GM19463 (cell line): ENCODE measurements at regions not wholly inside any gene's neighbourhood (a gene's known extent, or its start where the extent isn't known, plus 50 kb on each side); places are given as distances from the start of the nearest gene placed in this dataset.
A peak's percentile ranks its signal among the peaks of the same experiment; 100 is the strongest.

Experiments
- ATAC-seq: cut with Tn5 transposase; IDR thresholded peaks from one replicate; pipeline ENCODE4 v1.9.1; 2021; ENCODE audit warnings: mild to moderate bottlenecking, moderate library complexity; ENCODE audit not compliant: unreplicated experiment

DNA sequence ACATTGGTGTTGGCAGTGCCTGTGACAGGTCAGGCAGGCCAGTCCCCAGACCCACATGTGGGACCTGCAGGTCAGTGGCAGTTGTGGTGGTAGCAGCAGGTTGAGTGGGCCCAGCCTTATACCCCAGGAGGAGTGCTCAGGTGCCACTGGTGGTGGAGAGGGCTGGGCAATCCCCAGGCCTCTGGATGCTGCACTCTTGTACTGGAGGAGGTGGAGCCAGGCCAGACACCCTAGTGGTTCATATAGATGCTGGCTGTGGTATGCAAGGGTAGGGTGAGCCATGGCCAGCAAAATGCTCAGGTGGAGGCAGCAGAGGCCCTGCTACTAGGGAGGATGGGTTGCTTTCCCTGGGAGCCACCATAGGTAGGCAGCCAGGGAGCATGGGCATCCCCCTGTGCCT lies 190.4 kb upstream of the TMPO start:
- no peak for ATAC-seq

DNA sequence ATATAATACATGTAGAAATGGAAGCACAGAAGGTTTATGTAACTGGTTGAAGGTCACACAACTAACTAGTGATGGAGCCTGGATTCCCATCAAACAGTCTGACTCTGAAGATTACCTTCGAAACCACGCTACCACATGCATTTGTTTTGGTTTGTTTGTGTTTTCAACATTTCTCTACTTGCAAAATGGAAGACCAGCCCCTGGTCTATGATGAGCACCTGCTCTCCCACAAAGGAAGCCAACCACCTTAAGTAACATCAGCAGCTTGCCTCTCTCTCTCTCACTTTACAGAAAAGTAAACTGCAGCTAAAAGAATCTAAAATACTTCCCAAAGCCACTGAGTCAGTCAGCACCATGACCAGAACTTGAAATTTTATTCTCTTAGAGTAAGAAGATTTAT lies 186.9 kb upstream of the TMPO start:
- ATAC-seq, result no peak

DNA sequence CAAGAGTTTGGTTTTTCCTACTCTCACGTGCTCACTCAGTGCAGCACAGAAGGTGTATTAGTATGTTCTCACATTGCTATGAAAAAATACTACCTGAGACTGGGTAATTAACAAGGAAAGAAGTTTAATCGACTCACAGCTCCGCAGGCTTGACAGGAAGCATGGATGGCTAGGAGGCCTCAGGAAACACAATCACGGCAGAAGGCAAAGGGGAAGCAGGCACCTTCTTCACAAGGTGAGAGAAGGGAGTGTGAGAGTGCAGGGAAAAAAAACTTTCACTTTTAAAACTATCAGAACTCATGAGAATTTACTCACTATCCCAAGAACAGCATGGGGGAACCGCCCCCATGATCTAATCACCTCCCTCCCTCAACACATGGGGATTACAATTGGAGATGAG lies 185.8 kb upstream of the TMPO start:
- no peak for ATAC-seq

DNA sequence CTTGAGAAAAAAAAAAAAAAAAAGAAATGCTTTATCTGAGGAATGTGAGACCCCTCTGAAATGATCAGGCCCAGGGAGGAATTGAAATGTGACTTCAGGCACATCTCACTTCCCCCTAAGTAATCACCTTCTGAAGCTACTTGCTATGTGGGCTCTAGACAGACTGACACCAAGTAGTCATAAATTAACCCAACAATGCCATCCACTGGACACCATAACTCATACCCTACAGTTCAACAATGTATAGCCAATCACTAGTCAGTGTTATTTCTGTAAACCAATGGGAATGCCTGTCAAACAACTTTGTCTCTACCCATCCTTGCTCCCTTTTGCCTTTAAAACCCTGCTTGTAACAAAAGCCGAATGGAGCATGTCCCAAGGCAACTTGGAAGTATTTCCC lies 182.7 kb upstream of the TMPO start:
- ATAC-seq, result peak; percentile 82

DNA sequence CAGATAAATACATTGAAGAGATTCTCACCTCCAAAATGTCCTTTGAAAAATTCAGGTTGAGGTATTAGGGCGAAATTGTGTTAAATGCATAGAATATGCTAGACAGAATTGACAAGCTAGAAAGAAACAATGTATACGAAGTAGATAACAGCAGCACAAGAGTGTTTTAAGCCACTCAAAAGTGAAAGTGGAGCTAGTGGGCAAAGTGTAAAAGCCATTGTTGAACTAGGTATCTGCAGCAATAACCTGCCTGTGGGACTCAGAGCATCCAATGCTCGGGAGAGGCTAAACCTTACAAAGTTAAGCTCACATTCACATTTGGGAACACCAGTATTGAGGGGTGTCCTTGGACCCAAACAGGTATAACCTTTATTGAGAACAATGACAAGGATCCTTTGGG lies 180.6 kb upstream of the TMPO start:
- ATAC-seq, result no peak

DNA sequence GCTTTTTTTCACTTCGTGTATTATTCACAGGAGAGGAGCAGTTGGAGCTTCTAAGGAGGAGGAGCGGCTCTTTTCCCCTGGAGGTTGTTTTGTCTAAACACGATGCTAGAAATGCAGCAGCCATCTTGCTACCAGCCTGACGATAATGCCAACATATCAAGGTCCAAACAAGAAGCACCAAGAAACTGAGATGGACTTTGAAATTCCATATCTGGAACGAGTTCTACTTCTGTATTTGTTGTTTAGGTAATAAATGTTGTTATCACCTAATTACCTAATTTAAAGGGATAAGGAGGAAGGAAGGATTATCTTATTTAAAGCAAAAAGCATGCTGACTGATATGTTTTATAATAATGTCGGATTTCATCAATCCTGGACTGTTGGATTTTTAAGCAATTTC lies 174.4 kb upstream of the TMPO start:
- ATAC-seq, result no peak

DNA sequence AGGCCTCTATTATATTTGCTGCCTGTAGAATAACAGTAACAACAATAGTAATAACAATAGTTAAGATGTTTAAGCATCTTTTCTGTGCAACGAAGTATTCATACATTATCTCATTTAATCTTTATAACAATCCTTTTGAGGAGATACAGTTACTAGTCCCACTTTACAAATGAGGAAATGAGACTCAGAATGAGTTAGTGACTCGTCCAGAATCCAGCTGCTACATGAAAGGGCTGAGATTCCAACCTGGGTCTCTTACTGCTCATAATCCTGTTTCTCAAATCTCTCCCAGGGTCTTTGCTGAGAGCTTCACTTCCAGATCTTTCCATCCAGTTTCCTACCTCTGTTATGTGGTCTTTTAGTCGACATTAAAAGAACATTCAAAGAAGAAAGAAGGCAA lies 173.7 kb upstream of the TMPO start:
- no peak for ATAC-seq

DNA sequence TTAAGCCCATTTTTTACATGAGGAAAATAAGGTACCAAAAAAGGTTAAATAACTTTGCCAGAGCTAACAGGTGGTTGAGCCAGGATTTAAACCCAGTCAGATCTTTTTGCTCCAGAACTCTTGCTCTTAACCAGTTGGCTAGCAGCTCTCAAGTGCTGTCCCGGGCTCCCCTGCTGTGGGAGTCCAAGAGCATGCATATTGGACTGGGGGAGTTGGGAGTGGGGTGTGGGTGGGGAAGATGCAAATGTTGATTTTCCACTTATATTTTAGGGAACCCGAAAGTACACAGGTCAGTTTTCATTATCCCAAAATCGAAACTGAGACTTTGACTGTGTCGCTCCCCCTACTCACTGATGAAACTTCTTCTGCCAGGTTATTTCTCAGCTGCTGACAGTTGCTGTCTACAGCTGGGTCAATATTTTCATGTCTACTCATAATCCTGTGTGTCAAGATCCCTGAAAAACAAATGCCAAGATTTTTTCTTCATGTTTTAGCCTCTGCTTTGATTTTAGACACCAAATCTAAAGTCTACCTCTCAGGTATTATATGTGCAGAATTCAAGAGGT lies 172.3 kb upstream of the TMPO start:
- ATAC-seq, result peak; percentile 57

DNA sequence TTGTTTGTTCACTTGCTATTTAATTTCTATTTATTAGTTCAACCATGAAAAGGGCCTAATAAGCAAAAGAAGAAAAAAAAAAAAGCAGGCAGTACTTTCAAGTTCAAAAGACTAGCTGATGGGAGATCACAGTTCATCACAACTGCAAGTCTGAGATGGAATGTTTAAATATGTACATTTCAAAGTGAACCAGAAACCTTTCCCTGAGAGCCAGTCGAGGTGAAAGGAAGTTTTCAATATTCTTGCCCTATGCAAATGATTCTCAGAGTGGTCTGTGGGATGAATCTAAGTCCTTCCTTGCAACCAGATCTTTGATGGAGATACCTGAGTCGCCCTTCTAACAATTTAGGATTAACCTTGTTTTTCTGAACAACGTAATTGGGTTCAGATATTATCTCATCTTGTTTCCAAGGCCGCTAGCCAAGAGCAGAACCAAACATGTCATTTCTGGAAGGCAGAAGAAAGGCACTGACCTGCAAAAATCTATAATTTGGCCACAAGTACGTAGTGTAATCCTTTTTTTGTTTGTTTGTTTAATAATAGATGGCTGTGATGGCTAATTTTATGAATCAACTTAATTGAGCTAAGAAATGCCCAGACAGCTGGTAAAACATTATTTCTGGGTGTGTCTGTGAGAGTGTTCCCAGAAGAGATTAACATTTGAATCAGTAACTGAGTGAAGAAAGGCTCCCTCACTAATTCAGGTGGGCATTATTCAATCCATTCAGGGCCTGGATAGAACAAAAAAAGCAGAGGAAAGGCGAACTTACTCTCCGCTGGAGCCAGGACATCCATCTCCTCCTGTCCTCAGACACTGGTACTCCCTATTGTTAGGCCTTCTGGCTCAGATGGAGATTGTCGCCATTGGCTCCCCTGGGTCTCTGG lies 171.1 kb upstream of the TMPO start:
- ATAC-seq, result no peak

DNA sequence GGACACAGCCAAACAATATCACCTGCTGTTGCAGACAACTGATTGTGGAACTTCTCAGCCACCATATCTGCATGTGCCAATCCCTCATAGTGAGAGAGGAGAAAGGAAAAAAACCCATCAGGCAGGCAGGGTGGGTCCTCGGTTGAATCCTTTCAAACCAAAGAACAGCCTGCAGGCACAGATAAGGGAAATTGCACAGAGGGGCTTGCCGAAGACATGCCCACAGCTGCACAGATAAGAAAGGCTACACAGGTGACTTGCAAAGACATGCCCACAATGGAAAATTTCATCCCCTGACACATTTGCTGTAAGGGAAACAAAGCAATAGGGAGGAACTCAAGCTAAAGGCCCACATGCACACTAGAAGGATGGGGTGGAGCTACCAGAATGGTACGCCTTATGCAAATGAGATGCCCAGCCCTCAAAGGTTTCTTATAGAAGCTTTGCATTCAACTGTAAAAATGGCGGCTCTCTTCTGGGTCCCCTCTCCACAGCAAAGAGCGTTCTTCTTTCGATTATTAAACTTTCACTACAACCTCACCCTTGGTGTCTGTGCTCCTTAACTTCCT lies 170.0 kb upstream of the TMPO start:
- no peak for ATAC-seq

DNA sequence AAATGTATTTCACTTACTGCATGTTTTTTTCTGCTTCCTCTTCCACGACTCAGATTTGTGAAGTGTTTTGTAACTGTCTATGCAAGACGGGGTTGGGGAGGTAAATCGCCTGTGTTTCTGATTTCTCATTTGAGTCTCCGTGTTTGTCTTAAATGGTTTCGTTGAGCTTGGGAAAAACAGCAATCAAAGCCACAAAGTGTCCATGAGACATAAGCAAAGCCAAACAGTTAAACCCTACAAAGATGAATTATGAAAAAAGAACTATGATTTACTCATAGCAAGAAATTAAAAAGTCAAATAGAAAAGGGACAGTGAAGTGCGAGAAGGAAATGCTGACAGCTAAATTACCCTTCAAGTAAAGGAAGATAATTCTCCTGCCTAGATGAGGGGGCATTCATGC lies 164.3 kb upstream of the TMPO start:
- no peak for ATAC-seq

DNA sequence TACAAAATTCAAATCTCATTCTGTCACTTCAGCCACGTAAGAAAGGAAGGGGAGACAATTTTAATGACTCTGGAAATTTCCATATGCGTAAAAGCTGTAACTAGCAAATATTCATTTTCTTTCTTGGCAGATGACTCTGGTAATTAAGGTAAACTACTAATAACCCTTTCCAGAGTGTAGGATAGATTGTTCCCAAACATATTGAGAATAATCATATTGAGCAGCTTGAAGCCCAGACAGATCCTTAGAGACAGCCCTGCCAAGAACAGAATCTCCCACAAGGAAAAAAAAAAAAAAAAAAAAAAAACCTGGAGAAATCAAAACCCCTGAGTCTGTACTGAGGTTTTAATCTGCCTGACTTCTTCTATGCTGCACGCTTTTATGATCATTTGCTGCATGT lies 163.6 kb upstream of the TMPO start:
- ATAC-seq, result no peak

DNA sequence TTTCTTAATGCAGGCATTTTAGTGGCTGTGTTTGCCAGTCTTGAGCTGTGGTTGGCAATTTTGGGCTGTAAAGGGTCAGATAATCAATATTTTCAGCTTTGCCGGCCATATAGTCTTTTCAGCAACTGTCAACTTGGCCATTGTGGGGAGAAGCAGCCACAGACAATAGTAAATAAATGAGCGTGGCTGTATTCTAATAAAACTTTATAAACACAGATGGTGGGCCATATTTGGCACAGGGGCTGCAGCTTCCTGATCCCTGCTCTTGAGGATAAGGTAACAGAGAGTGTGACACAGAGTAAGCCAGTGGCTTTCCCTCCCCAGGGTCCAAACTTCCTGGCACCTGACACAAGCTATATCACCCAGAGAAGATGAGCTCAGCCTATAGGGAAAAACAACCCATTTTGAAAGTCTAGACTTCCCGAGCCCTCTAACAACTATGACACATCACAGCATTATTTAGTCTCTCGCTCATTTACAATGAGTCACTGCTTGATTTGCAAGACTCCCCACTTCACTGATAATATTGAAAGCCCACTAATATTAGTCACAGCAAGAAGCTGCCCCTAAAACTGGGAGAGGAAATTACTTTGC lies 163.1 kb upstream of the TMPO start:
- peak; percentile 70 for ATAC-seq

DNA sequence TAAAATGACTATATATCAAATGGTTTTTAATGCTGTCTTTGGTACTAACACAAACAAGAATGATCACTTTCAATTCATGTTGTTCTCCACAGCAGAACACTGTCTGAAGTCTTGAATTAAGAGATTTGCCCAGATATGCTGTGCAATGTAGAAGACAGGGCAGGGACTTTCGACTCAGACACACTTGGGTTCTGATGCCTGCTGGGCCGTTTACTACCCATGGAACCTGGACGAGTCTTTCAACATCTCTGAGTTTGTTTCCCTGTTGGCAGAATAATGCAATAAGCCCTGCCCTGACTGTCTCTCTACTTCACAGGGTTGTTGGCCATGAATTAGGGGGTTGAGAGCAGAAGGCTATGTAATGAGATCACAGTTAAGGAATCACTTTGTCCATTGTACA lies 162.6 kb upstream of the TMPO start:
- peak; percentile 21 for ATAC-seq

DNA sequence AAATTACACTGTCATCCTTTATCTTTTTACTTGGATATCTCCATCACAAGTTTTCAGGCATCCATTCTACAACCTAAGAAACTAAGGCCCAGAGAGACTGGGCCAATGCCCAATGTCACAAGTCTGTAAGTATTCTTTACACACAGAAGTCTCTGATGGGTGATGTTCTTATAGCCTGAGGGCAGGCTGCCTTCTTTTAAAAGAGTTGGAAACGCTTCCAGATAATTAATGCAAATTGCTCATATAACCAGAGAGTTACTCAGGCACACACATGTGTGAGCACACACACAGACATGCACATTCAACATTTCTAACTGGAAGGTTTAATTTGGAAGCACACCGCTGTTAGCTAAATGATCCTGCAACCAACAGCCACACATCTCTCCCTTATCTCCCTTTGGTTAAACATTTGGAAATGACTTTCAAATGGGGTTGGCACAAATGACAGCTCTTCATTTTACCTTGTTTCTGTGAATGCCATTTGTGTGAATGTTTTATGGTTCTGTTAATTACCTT lies 160.8 kb upstream of the TMPO start:
- no peak for ATAC-seq

DNA sequence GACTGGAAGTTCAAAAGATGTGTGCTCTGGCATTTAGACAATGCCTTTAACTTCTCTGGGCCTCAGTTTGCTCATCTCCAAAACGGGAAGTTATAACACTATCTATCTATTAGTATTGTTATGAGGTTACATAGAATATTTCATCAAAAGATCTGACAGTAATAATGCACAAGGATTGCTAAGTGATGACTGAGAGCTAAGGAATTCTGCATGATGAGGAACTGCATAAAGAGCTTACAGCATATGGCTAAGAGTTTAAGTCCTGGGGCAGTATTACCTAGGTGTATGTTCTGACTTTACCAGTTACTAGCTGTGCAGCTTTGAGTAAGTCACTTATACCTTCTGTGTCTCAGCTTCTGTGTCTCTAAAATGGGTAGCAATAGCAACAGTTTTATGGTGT lies 160.1 kb upstream of the TMPO start:
- no peak for ATAC-seq

DNA sequence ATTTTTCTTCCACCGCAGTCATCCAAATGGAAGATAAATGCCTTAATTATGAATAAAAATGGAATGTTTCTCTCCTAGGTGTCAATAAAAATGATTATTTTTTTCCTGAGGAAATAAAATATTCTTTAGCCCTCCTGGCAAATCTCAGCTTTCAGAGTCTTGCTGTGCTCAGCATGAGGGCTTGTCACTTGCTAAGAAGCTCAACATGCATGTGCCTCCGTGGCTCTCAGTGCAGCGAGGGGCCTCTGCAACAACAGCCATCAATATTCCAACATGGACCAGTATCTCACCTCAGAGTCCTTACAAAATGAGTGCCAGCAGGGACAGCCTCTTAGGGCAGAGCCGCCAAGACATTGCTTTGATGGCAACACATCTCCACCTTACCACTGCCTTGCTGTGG lies 159.5 kb upstream of the TMPO start:
- no peak for ATAC-seq

DNA sequence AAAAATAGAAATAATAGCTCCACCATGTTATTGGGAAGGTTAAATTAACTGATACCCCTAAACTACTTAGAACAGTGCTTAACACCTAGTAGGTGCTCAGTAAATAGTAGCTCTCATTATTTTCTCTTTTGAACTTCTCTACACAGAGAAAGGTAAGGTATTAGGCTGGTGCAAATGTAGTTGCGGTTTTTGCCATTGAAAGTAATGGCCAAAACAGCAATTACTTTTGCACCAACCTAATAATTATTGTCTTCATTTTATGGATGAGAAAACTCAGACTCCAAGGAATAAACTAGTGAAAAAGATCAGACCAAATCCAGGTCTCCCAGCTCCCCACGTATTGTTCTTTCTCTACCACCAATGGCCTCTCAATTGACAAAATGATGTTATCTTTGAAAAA lies 157.2 kb upstream of the TMPO start:
- ATAC-seq, result no peak

DNA sequence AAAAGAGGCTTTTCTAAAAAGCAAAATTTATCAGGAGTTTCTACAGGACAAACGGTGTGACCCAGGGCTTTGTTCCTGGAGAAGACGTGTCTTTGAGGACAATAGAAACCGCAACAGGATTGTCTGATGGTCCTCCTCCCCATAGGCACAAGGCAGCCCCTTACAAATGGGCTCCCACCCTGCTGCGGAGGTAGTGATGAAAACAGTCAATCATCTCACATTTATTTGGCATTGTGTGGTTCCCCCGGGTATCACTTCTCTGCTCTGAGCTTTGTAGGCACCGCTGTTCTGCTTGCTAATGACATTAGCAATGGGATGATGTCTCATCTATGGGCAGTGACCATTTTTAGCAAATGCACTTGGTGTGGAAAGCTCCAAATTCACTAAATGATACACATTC lies 155.5 kb upstream of the TMPO start:
- ATAC-seq, result no peak

DNA sequence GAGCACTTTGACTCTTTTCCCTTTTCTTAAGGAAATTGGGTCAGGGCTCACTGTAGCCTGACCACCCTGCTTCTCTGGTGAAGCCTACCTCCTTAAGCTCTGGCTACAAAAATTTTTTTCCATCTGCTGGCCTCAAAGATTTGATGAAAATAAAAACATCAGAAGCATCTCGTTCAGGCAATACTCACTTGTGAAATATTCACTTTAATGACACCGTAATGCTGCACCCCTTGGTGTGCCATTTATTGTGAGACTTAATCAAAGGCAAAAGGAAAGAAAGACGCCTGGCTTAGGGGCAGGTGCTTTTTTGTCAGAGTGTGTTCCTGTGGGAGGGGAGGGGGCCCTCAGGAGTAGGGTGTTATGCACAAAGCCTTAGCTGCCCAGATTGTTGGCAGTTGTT lies 155.0 kb upstream of the TMPO start:
- ATAC-seq, result no peak

DNA sequence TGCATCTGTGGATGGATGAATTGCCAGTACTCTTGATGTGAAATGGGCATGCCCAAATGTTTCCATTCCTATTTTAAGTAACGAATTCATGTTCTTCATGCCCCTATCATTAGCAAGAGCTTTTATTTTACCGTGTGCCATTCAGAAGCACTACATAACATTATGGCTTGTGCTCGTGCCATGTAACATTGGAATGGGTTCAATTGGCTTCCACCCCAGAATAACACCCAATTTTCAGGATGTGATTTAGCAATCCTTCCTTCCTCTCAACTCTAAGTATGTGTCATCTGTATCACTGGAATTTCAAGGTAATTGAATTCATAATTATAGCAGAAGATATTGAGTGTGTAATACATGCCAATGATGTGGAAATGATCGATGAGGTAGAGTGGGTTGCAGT lies 145.8 kb upstream of the TMPO start:
- no peak for ATAC-seq

DNA sequence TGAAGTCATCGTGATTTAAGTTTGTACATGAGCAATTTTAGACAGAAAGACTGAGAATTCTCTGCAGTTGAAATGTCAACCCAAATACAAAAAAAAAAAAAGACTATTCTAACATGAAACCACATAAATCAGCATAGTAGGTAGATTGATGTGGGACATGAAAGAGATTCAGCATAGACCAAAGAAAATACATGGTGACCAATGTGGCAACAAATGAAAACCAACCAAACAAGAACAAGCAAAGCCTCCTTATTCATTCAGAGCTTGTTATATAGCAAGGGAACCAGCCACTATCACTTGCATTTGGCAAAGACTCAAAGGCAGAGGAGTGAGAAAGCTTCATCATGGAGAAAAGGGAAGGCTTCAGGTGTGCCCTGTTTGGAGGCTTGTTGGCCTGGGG lies 144.4 kb upstream of the TMPO start:
- ATAC-seq, result no peak
